ENCODE measurements at regions not wholly inside any gene's neighbourhood (a gene's known extent, or its start where the extent isn't known, plus 50 kb on each side); places are given as distances from the start of the nearest gene placed in this dataset.
"Not testable (repeated sequence)": the region's sequence is repeated elsewhere in the genome, so short reads cannot be mapped to it uniquely, and the experiment has no call there.

GRCh38 chr7:112692333-112692732, 97.9 kb downstream of the TMEM168 start:
- Histone ChIP-seq H3K9me3 (no peaks in the 10 kb centered on the region), H3K4me1 (no peaks in the 10 kb centered on the region), H3K27ac (no peak overlapping the region), H3K36me3 (ENCODE audit: insufficient read depth in 1 of 2, low read depth in 1 of 2) (no peaks in the 10 kb centered on the region), H3K4me3 (no peak overlapping the region), H3K27me3 (ENCODE audit: insufficient read depth in 3 of 3, low read length in 2 of 3) (no peaks in the 10 kb centered on the region)
- TF ChIP-seq CTCF (IDR thresholded peaks at IDR 0.05), result no peak
- WGBS, 3 donors, result 39 to 47% (median 46%) methylated on average over 2 of the region's 2 CpGs
- intact Hi-C loops (cut with DNase I), result no loop called here
- ATAC-seq (no peak), DNase-seq (no peak)

- intact Hi-C loops (cut with DNase I), result not testable (repeated sequence)
Measured at GRCh38 chr7:112697211-112697610, 93.0 kb downstream of the TMEM168 start.

GRCh38 chr7:112699725-112700513, 90.3 kb downstream of the TMEM168 start:
- ATAC-seq (no peak), DNase-seq (no peak)
- Histone ChIP-seq H3K27me3 (ENCODE audit: insufficient read depth in 3 of 3, low read length in 2 of 3) (no peaks in the 10 kb centered on the region), H3K36me3 (ENCODE audit: insufficient read depth in 1 of 2, low read depth in 1 of 2) (no peaks in the 10 kb centered on the region), H3K4me3 (no peak overlapping the region), H3K27ac (no peak overlapping the region), H3K4me1 (no peaks in the 10 kb centered on the region), H3K9me3 (no peaks in the 10 kb centered on the region)
- no peak for TF ChIP-seq CTCF (IDR thresholded peaks at IDR 0.05)
- intact Hi-C loops (cut with DNase I), result no loop called here
- WGBS, 3 donors, result 63 to 81% (median 70%) methylated on average over 4 of the region's 4 CpGs

More at GRCh38 chr7:112697211-112697610, 93.0 kb downstream of the TMEM168 start:
- H3K4me3 ChIP-seq; H3K4me1 ChIP-seq; H3K27me3 ChIP-seq (ENCODE audit: insufficient read depth in 3 of 3, low read length in 2 of 3); ATAC-seq; H3K36me3 ChIP-seq (ENCODE audit: insufficient read depth in 1 of 2, low read depth in 1 of 2); H3K27ac ChIP-seq; DNase-seq; H3K9me3 ChIP-seq: not testable (repeated sequence)
- 93 to 98% (median 95%) methylated on average over 23 to 30 of the region's 30 CpGs for WGBS, 3 donors

- ATAC-seq, result no peak
- no peak for DNase-seq
- Histone ChIP-seq H3K4me1 (no peaks in the 10 kb centered on the region), H3K27me3 (ENCODE audit: insufficient read depth in 3 of 3, low read length in 2 of 3) (no peaks in the 10 kb centered on the region), H3K36me3 (ENCODE audit: insufficient read depth in 1 of 2, low read depth in 1 of 2) (no peaks in the 10 kb centered on the region), H3K4me3 (no peak overlapping the region), H3K9me3 (no peaks in the 10 kb centered on the region), H3K27ac (no peak overlapping the region)
- no peak for TF ChIP-seq CTCF (IDR thresholded peaks at IDR 0.05)
- intact Hi-C loops (cut with DNase I), result no loop called here
- 31 to 39% (median 33%) methylated on average over 3 of the region's 3 CpGs for WGBS, 3 donors
Measured at GRCh38 chr7:112701456-112701855, 88.7 kb downstream of the TMEM168 start.

- no peak for TF ChIP-seq CTCF (IDR thresholded peaks at IDR 0.05)
- DNase-seq (no peak), ATAC-seq (no peak)
- no peak overlapping the region for H3K27ac ChIP-seq
- H3K9me3 ChIP-seq, result no peaks in the 10 kb centered on the region
- intact Hi-C loops (cut with DNase I), result no loop called here
- no peaks in the 10 kb centered on the region for H3K27me3 ChIP-seq (ENCODE audit: insufficient read depth in 3 of 3, low read length in 2 of 3)
- H3K4me1 ChIP-seq, result no peaks in the 10 kb centered on the region
- H3K4me3 ChIP-seq, result no peak overlapping the region
- no peaks in the 10 kb centered on the region for H3K36me3 ChIP-seq (ENCODE audit: insufficient read depth in 1 of 2, low read depth in 1 of 2)
- WGBS, 3 donors, result 33 to 50% (median 35%) methylated on average over 2 of the region's 2 CpGs
Measured at GRCh38 chr7:112707655-112708054, 82.5 kb downstream of the TMEM168 start.
